ENCODE measurements at regions not wholly inside any gene's neighbourhood (a gene's known extent, or its start where the extent isn't known, plus 50 kb on each side); places are given as distances from the start of the nearest gene placed in this dataset.

DNA sequence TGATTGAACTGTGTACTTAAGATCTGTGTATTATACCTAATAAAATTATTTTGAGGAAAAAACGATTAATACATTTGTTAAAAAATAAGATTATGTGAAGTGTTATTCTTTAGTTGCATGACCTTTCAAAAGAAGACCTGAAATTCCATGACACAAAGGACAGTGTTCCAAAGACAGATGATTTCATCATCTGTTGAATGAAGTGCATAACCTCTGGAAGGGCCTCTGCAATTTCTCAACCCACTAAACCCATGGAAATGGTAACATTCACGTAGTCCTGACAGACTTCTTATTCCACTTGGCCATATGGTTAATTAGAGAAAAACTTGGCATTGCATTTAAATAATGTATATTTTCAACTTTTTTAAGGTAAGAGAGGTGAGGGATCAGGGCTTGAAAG lies 167.2 kb upstream of the CTNND2 start:
- no peak overlapping the region for H3K27ac Mint-ChIP-seq

DNA sequence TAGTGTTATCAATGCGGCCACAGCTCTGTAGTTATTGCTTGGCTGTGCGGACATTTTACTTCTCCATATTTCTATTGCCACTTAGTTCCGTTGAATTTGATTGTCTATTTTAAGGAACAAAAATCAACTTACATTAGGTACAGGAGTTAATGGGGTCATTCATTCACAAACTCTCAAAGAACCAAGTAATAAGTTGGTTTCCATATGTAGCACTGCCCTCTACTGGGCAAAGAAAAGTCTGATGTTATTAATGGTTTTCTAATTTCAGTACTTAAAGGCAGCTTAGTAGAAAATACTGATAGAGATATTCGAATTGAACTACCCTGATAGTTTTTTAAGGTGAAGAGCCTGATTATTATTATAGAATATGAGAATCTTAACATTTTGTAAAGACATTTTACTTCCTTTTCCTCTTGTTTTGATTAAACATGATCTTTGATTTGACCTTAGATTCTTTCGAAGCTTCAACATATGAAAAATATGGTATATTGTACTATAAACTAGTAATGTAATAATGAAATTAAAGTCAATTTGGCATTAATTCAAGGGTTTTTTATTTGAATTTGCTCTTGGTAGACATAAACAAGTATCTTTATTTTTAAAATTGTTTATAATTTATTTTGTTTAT lies 119.5 kb upstream of the CTNND2 start:
- Mint-ChIP-seq H3K4me1 (no peaks in the 10 kb centered on the region), H3K9me3 (peaks cover 0 to under 1% of the 10 kb centered on the region in 2 donors), H3K27ac (no peak overlapping the region), H3K27me3 (no peaks in the 10 kb centered on the region), H3K4me3 (no peak overlapping the region)
- DNase-seq (no peak), ATAC-seq (no peak)

More for the DNA sequence above, 167.2 kb upstream of the CTNND2 start:
- Mint-ChIP-seq H3K9me3 (peaks cover 5 to 7% of the 10 kb centered on the region in 2 donors), H3K4me1 (no peaks in the 10 kb centered on the region), H3K4me3 (no peak overlapping the region), H3K27me3 (no peaks in the 10 kb centered on the region)
- ATAC-seq = no peak
- DNase-seq = no peak

- no peaks in the 10 kb centered on the region for H3K4me1 Mint-ChIP-seq
- H3K4me3 Mint-ChIP-seq = no peak overlapping the region
- no peaks in the 10 kb centered on the region for H3K27me3 Mint-ChIP-seq
- H3K9me3 Mint-ChIP-seq = no peaks in the 10 kb centered on the region
- no peak overlapping the region for H3K27ac Mint-ChIP-seq
- no peak for DNase-seq
- no peak for ATAC-seq
Measured at GRCh38 chr5:12022444-12022843, 118.2 kb upstream of the CTNND2 start.

GRCh38 chr5:12019306-12019705 lies 115.1 kb upstream of the CTNND2 start:
- Mint-ChIP-seq H3K27me3 (no peaks in the 10 kb centered on the region), H3K9me3 (peaks cover 0 to 5% of the 10 kb centered on the region in 2 donors), H3K27ac (no peak overlapping the region), H3K4me1 (no peaks in the 10 kb centered on the region), H3K4me3 (no peak overlapping the region)
- DNase-seq = no peak
- no peak for ATAC-seq

DNA sequence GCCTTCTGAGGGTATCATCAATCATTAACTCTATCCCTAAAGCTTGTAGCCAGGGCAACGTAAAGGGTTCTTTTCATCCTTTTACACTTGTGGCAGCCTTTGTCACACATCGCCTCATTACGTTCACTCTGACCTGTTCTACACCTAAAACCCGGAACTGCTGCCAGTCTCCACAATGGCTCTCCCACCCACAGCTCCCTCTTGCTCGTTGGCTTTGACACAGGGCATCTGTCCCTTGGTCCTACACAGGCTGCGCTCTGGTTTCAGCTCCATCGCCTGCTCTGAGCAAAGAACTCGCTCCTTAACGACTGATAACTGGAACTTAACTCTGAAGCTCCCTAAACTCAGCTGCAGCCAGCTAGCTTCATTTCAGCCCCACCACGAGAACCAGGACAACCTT lies 112.8 kb upstream of the CTNND2 start:
- Mint-ChIP-seq H3K4me1 (no peaks in the 10 kb centered on the region), H3K4me3 (no peak overlapping the region), H3K27me3 (no peaks in the 10 kb centered on the region), H3K9me3 (peaks cover 4 to 5% of the 10 kb centered on the region in 2 donors), H3K27ac (no peak overlapping the region)
- no peak for ATAC-seq
- no peak for DNase-seq

DNA sequence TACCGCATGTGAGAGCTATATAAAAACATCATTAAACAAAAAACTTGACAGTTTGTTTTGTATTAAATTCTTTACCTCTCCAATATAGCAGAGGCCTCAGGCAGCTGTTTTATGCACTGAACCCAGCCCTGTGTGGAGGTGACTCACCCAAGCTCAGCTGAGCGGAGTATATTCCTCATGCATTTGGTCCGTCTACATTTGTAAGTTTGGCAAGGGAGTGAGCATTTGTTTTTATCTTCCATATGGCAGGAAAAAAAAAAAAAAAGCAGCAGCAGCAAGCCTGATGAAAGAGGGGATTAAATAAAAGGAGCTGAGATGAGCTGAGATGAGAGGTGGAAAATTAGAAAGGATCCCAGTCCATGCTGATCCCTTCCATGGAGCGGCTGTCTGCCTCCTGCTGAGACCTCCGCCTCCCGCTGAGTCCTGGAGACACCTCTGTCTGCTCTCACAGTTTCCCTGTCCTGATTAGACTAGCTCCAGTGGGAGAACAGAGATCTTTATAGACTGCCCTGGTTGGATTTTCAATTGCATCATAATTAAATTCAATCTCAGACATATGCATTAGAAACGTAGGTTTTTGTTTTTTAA lies 112.0 kb upstream of the CTNND2 start:
- Mint-ChIP-seq H3K27ac (no peak overlapping the region), H3K27me3 (no peaks in the 10 kb centered on the region), H3K4me1 (no peaks in the 10 kb centered on the region), H3K4me3 (no peak overlapping the region), H3K9me3 (peaks cover 4 to 5% of the 10 kb centered on the region in 2 donors)
- DNase-seq (no peak), ATAC-seq (no peak)

GRCh38 chr5:12013351-12013750 lies 109.1 kb upstream of the CTNND2 start:
- peaks cover 5 to 9% of the 10 kb centered on the region in 2 donors for H3K9me3 Mint-ChIP-seq
- no peak overlapping the region for H3K27ac Mint-ChIP-seq
- no peak overlapping the region for H3K4me3 Mint-ChIP-seq
- H3K27me3 Mint-ChIP-seq = no peaks in the 10 kb centered on the region
- H3K4me1 Mint-ChIP-seq = no peaks in the 10 kb centered on the region
- DNase-seq (no peak), ATAC-seq (no peak)

GRCh38 chr5:12003680-12004079 lies 99.4 kb upstream of the CTNND2 start:
- Mint-ChIP-seq H3K4me3 (no peak overlapping the region), H3K27me3 (no peaks in the 10 kb centered on the region), H3K4me1 (no peaks in the 10 kb centered on the region), H3K27ac (no peak overlapping the region), H3K9me3 (peaks cover 0 to 8% of the 10 kb centered on the region in 2 donors)
- no peak for DNase-seq
- ATAC-seq = no peak

- DNase-seq (no peak), ATAC-seq (no peak)
- H3K4me3 Mint-ChIP-seq = no peak overlapping the region
- no peaks in the 10 kb centered on the region for H3K4me1 Mint-ChIP-seq
- no peaks in the 10 kb centered on the region for H3K27me3 Mint-ChIP-seq
- H3K9me3 Mint-ChIP-seq = peaks cover 9 to 16% of the 10 kb centered on the region in 2 donors
- no peak overlapping the region for H3K27ac Mint-ChIP-seq
Measured at GRCh38 chr5:11998397-11998796, 94.2 kb upstream of the CTNND2 start.

GRCh38 chr5:11997942-11998341 lies 93.7 kb upstream of the CTNND2 start:
- no peak overlapping the region for H3K4me3 Mint-ChIP-seq
- peaks cover 9 to 16% of the 10 kb centered on the region in 2 donors for H3K9me3 Mint-ChIP-seq
- H3K27me3 Mint-ChIP-seq = no peaks in the 10 kb centered on the region
- H3K4me1 Mint-ChIP-seq = no peaks in the 10 kb centered on the region
- DNase-seq (no peak), ATAC-seq (no peak)
- no peak overlapping the region for H3K27ac Mint-ChIP-seq

DNA sequence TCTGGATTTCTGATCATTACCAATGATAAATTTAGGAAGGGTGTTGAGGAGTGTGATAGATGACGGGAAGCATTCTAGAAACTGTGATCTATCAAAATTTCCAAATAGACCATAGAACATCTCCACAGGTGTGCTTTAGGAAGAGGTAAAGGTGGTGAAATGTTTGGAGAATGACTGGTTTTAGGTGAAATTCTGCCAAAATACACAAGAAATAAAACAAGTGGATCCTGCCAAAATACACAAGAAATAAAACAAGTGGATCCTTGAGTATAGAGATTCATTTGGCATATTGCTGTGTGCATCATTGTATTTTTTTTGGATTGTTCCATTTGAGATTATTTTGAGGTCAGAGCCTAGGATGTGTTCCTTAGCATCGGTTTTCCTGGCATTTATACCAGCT lies 88.3 kb upstream of the CTNND2 start:
- Mint-ChIP-seq H3K4me1 (no peaks in the 10 kb centered on the region), H3K4me3 (no peak overlapping the region), H3K9me3 (peaks cover 13 to 15% of the 10 kb centered on the region in 2 donors), H3K27me3 (no peaks in the 10 kb centered on the region), H3K27ac (no peak overlapping the region)
- ATAC-seq = no peak
- DNase-seq = no peak

GRCh38 chr5:11985993-11986392 lies 81.7 kb upstream of the CTNND2 start:
- H3K27ac Mint-ChIP-seq = no peak overlapping the region
- no peak for DNase-seq
- no peak overlapping the region for H3K4me3 Mint-ChIP-seq
- no peak for ATAC-seq
- no peaks in the 10 kb centered on the region for H3K27me3 Mint-ChIP-seq
- no peaks in the 10 kb centered on the region for H3K4me1 Mint-ChIP-seq
- peaks cover 0 to 12% of the 10 kb centered on the region in 2 donors for H3K9me3 Mint-ChIP-seq

GRCh38 chr5:11984196-11984595 lies 80.0 kb upstream of the CTNND2 start:
- Mint-ChIP-seq H3K4me3 (no peak overlapping the region), H3K4me1 (no peaks in the 10 kb centered on the region), H3K27ac (no peak overlapping the region), H3K9me3 (peaks cover 0 to 12% of the 10 kb centered on the region in 2 donors), H3K27me3 (no peaks in the 10 kb centered on the region)
- ATAC-seq = no peak
- DNase-seq = no peak

- H3K4me3 Mint-ChIP-seq = no peak overlapping the region
- no peaks in the 10 kb centered on the region for H3K4me1 Mint-ChIP-seq
- H3K27me3 Mint-ChIP-seq = no peaks in the 10 kb centered on the region
- no peak overlapping the region for H3K27ac Mint-ChIP-seq
- ATAC-seq = no peak
- DNase-seq = no peak
- H3K9me3 Mint-ChIP-seq = peaks cover 5 to 12% of the 10 kb centered on the region in 2 donors
Measured at GRCh38 chr5:11981986-11982385, 77.7 kb upstream of the CTNND2 start.

GRCh38 chr5:11977904-11978303 lies 73.7 kb upstream of the CTNND2 start:
- ATAC-seq (no peak), DNase-seq (no peak)
- no peaks in the 10 kb centered on the region for H3K27me3 Mint-ChIP-seq
- no peaks in the 10 kb centered on the region for H3K4me1 Mint-ChIP-seq
- no peak overlapping the region for H3K27ac Mint-ChIP-seq
- H3K4me3 Mint-ChIP-seq = no peak overlapping the region
- H3K9me3 Mint-ChIP-seq = peaks cover 1 to 5% of the 10 kb centered on the region in 2 donors

DNA sequence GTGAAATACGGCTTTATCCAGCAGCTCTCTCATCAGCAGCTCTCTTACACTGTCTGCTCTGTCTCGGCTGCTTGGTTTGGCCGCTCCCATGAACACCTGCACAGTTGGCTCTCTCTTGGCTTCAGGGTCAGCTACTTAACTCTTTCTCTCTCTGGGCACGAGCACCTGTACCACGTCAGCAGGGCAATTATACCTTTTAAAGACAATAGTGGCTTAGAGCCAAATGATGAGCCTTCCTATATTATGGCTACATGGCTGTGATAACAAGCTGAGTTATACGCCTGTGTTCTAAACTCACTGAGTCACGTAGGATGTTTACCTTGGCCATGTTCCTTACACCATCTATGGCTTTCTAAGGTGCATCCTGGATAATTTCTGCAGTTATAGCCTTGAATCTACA lies 69.2 kb upstream of the CTNND2 start:
- H3K27me3 Mint-ChIP-seq = no peaks in the 10 kb centered on the region
- H3K9me3 Mint-ChIP-seq = peaks cover 4 to 5% of the 10 kb centered on the region in 2 donors
- DNase-seq = no peak
- ATAC-seq = no peak
- H3K27ac Mint-ChIP-seq = no peak overlapping the region
- no peak overlapping the region for H3K4me3 Mint-ChIP-seq
- no peaks in the 10 kb centered on the region for H3K4me1 Mint-ChIP-seq

DNA sequence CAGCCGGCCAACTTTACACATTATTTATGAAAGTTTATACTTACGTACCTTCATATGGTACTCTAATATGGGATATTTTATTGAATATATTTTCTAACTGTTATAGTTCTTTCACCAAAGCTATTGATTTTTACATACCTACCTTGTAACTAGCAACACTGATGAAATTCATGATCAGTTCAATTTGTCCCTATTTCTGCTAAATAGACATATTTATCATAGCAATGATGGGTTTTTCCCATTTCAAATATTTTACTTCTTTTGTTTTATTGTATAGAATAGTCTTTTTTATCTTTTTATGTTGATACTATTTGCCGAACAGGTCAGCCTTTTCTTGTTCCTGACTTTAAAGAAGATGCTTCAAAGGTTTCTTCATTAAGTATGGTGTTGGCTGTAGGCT lies 59.0 kb upstream of the CTNND2 start:
- no peaks in the 10 kb centered on the region for H3K4me1 Mint-ChIP-seq
- H3K4me3 Mint-ChIP-seq = no peak overlapping the region
- no peak overlapping the region for H3K27ac Mint-ChIP-seq
- peaks cover 0 to 6% of the 10 kb centered on the region in 2 donors for H3K9me3 Mint-ChIP-seq
- no peaks in the 10 kb centered on the region for H3K27me3 Mint-ChIP-seq
- DNase-seq = no peak
- ATAC-seq = no peak

Data from stimulated activated naive CD8-positive, alpha-beta T cell treated with anti-CD3 and anti-CD28 coated beads, Interleukin-15, amount 100 ng/mL, for 72 hours (primary cell).